Osteoblast (primary cell): ENCODE measurements at regions not wholly inside any gene's neighbourhood (a gene's known extent, or its start where the extent isn't known, plus 50 kb on each side); places are given as distances from the start of the nearest gene placed in this dataset.

ENCODE experiments used
- DNase-seq: peaks from one replicate; pipeline ENCODE4 v3.0.0; 2011; ENCODE audit warnings: low spot score, mixed read lengths; ENCODE audit not compliant: insufficient read length; ENCODE audit errors: missing footprints
- H2AFZ ChIP-seq: 2 replicates; pipeline ENCODE4 v1.6.0; 2011; ENCODE audit warnings: mild to moderate bottlenecking, low read length
- H3K27ac ChIP-seq: 2 replicates; pipeline ENCODE4 v1.5.1; 2011; ENCODE audit warnings: mild to moderate bottlenecking, low read depth, low read length, moderate library complexity
- H3K27me3 ChIP-seq: 2 replicates; pipeline ENCODE4 v1.6.0; 2012; ENCODE audit warnings: mild to moderate bottlenecking, control low read depth, inconsistent platforms, low read length, moderate library complexity; ENCODE audit not compliant: insufficient read depth
- H3K36me3 ChIP-seq: 2 replicates; pipeline ENCODE4 v1.5.1; 2011; ENCODE audit warnings: mild to moderate bottlenecking, low read length, control low read depth, moderate library complexity; ENCODE audit not compliant: insufficient read depth
- H3K4me1 ChIP-seq: 2 replicates; pipeline ENCODE4 v1.5.1; 2011; ENCODE audit warnings: mild to moderate bottlenecking, low read length, control low read depth, moderate library complexity; ENCODE audit not compliant: insufficient read depth
- H3K4me2 ChIP-seq: 2 replicates; pipeline ENCODE4 v1.6.0; 2011; ENCODE audit warnings: mild to moderate bottlenecking, low read length; ENCODE audit not compliant: insufficient read depth
- H3K4me3 ChIP-seq: fragments of 200-600 bp; sonication (generic); 3 replicates; pipeline ENCODE4 v1.5.1; 2012; ENCODE audit warnings: mild to moderate bottlenecking, low read length, inconsistent platforms; ENCODE audit not compliant: insufficient read depth
- H3K79me2 ChIP-seq: 2 replicates; pipeline ENCODE4 v1.6.0; 2012; ENCODE audit warnings: mild to moderate bottlenecking, low read length, control low read depth, inconsistent platforms; ENCODE audit not compliant: insufficient read depth
- H3K9me3 ChIP-seq: 2 replicates; pipeline ENCODE4 v1.5.1; 2011; ENCODE audit warnings: low read depth, low read length, control low read depth
- H4K20me1 ChIP-seq: 2 replicates; pipeline ENCODE4 v1.6.0; 2012; ENCODE audit warnings: mild to moderate bottlenecking, low read length, control low read depth; ENCODE audit not compliant: insufficient read depth
- TF ChIP-seq, protein P1 (sequence below): IDR thresholded peaks from 2 replicates; pipeline ENCODE4 v1.5.1; 2011; ENCODE audit warnings: mild to moderate bottlenecking, low read depth, low read length, moderate library complexity; ENCODE audit errors: extremely low read depth

DNA sequence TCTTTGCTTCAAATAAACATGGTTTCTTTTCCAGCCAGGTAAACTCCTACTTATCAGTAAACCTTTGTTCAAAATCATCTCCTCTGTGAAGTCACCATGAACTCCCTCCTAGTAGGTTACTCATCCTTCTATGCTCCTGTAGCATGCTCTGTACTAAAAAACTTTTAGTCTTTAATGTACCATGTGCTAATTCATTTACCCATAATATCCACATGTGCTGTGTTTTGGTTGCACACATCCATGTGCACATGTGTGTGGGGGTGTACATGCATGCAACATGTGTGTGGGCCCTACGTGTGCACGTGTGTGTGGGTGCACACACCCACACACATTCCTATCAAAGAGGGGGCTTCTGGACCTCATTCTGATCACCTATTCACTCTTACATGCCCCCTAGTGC is 259.9 kb upstream of the SP4 start:
- no peaks in the 10 kb centered on the region for H3K27me3 ChIP-seq
- H3K4me2 ChIP-seq, result no peak overlapping the region
- DNase-seq, result peak; percentile 43
- H2AFZ ChIP-seq, result no peak overlapping the region
- H3K27ac ChIP-seq, result no peak overlapping the region
- no peaks in the 10 kb centered on the region for H3K9me3 ChIP-seq
- H3K36me3 ChIP-seq, result no peaks in the 10 kb centered on the region
- H3K4me1 ChIP-seq, result no peaks in the 10 kb centered on the region
- no peaks in the 10 kb centered on the region for H4K20me1 ChIP-seq
- no peaks in the 10 kb centered on the region for H3K79me2 ChIP-seq
- TF ChIP-seq, protein P1, sequence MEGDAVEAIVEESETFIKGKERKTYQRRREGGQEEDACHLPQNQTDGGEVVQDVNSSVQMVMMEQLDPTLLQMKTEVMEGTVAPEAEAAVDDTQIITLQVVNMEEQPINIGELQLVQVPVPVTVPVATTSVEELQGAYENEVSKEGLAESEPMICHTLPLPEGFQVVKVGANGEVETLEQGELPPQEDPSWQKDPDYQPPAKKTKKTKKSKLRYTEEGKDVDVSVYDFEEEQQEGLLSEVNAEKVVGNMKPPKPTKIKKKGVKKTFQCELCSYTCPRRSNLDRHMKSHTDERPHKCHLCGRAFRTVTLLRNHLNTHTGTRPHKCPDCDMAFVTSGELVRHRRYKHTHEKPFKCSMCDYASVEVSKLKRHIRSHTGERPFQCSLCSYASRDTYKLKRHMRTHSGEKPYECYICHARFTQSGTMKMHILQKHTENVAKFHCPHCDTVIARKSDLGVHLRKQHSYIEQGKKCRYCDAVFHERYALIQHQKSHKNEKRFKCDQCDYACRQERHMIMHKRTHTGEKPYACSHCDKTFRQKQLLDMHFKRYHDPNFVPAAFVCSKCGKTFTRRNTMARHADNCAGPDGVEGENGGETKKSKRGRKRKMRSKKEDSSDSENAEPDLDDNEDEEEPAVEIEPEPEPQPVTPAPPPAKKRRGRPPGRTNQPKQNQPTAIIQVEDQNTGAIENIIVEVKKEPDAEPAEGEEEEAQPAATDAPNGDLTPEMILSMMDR, result no peak
- H3K4me3 ChIP-seq, result no peak overlapping the region

DNA sequence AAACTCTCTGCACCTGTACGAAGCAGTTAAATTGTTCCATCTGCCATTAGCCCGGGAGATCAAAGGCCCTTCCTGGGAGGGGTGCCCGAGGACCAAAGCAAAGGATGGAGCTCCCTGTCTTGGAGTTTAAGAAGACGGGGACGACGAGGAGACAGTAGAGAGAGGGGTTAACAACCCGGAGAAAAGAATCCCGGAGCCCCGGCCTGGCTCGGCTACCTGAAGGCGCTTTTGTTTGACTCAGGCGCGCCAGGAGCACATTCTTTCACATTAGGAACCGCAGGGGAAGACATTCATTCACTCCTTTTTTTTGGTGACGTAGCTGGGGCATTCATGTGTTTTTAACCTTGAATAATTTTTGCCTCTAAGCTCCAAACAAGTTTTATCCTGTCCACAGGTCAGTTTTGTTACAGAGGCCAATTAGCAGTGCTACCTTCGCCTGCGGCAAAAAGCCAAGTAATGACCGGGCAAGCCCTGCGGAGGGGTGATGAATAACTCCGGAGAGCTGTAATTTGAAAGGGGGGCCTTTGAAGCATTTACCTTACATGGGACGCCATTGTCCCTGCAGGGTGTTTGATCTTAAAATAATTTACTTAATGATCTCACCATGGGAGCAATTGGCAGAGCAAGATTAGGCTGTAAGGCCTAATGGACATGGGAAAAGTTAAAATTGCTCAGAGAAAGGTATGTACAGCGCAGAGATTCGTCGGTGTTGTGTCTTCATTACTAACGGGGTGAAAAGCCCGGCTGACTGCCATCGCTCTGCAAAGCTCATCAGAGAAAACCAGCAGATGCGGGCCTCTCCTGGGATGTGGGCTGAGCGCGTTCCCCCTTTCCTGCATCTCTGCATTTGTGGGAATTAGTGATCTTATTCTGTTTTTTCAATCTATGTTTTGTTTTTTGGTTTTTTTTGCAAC is 258.0 kb upstream of the SP4 start:
- H3K4me3 ChIP-seq, result no peak overlapping the region
- H4K20me1 ChIP-seq, result no peaks in the 10 kb centered on the region
- H3K36me3 ChIP-seq, result no peaks in the 10 kb centered on the region
- H3K4me2 ChIP-seq, result no peak overlapping the region
- no peaks in the 10 kb centered on the region for H3K4me1 ChIP-seq
- TF ChIP-seq, protein P1, result no peak
- no peaks in the 10 kb centered on the region for H3K9me3 ChIP-seq
- DNase-seq, result no peak
- H3K27ac ChIP-seq, result no peak overlapping the region
- no peak overlapping the region for H2AFZ ChIP-seq
- H3K79me2 ChIP-seq, result no peaks in the 10 kb centered on the region
- H3K27me3 ChIP-seq, result no peaks in the 10 kb centered on the region

DNA sequence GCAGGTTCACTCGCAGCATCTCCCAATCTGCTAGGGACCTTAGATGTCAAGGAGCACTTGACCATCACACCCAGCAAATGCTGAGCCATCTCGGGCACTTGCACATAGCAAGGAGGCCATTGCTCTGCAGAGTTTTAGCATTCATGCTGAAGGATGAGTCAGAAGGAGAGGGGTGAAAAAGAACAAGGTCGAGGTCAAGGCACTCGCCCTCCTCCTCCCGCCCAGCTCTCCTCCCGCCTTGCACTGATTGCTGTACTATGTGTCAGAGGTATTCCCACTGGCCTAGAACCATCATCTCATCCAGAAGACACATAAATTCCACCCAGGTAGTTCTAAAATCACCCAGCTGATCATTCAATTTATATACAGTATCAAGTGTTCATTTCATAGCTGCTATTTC is 255.1 kb upstream of the SP4 start:
- Histone ChIP-seq H2AFZ (no peak overlapping the region), H4K20me1 (no peaks in the 10 kb centered on the region), H3K27ac (no peak overlapping the region), H3K36me3 (no peaks in the 10 kb centered on the region), H3K4me3 (no peak overlapping the region), H3K4me2 (no peak overlapping the region), H3K4me1 (no peaks in the 10 kb centered on the region), H3K9me3 (no peaks in the 10 kb centered on the region), H3K27me3 (no peaks in the 10 kb centered on the region), H3K79me2 (no peaks in the 10 kb centered on the region)
- TF ChIP-seq, protein P1, result no peak
- no peak for DNase-seq

DNA sequence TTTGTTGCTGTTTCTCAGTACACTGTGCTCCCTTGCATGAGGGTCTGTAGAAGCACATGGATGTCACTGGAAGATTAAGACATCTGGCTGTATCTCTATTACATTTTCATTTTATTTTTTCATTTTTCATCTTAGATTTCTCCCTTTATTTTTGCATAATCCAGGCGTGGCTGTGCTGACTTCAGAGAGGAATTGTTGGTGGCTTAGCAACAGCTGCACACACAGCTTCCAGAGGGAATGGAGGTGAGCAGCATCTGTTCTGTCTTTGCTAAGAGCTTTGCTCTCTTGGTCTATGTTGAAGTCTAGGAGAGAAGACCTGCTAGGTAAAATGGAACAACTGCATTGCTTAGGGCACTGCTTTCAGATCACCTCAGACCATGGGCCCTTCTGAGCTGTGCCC is 254.4 kb upstream of the SP4 start:
- TF ChIP-seq, protein P1, result no peak
- DNase-seq, result no peak
- no peak overlapping the region for H3K4me2 ChIP-seq

More for the DNA sequence above, 254.4 kb upstream of the SP4 start:
- H3K36me3 ChIP-seq, result no peaks in the 10 kb centered on the region
- H3K9me3 ChIP-seq, result no peaks in the 10 kb centered on the region
- no peak overlapping the region for H3K27ac ChIP-seq
- no peak overlapping the region for H2AFZ ChIP-seq
- no peaks in the 10 kb centered on the region for H3K27me3 ChIP-seq
- H3K4me3 ChIP-seq, result no peak overlapping the region
- H4K20me1 ChIP-seq, result no peaks in the 10 kb centered on the region
- H3K79me2 ChIP-seq, result no peaks in the 10 kb centered on the region
- H3K4me1 ChIP-seq, result no peaks in the 10 kb centered on the region
